ENCODE measurements at regions not wholly inside any gene's neighbourhood (a gene's known extent, or its start where the extent isn't known, plus 50 kb on each side); places are given as distances from the start of the nearest gene placed in this dataset.

- Histone ChIP-seq H2BK5ac (ENCODE audit: low read depth, low read length, poor library complexity, severe bottlenecking) (no peak overlapping the region), H3K18ac (ENCODE audit: low read depth, low read length) (no peak overlapping the region), H3K9me3 (ENCODE audit: control insufficient read depth, insufficient read depth, low read length) (no peaks in the 10 kb centered on the region; the same call in 1 of the 2 replicates), H3K4me3 (ENCODE audit: insufficient read depth, low read depth, low read length) (no peak overlapping the region), H3K56ac (ENCODE audit: extremely low read depth, insufficient read depth, low read length) (no peak overlapping the region), H3K23ac (ENCODE audit: low read depth, low read length) (no peak overlapping the region), H3K14ac (replicated peaks; ENCODE audit: low read depth, low read length) (no peak overlapping the region), H3K9ac (ENCODE audit: low read depth, low read length) (no peak overlapping the region), H2BK20ac (ENCODE audit: low read depth, low read length) (no peak overlapping the region), H4K5ac (ENCODE audit: low read depth, low read length) (no peak overlapping the region), H3K4me2 (ENCODE audit: low read depth, low read length) (no peak overlapping the region), H2BK15ac (ENCODE audit: low read depth, low read length) (no peak overlapping the region), H2AK9ac (replicated peaks; ENCODE audit: low read depth, low read length, poor library complexity) (no peak overlapping the region), H2AFZ (replicated peaks; ENCODE audit: low read length, poor library complexity) (no peak overlapping the region), H4K8ac (ENCODE audit: low read depth in 2 of 2, low read length in 2 of 2) (no peak overlapping the region), H3K79me1 (ENCODE audit: low read depth in 1 of 2, low read length in 2 of 2) (no peaks in the 10 kb centered on the region), H3K27ac (ENCODE audit: insufficient read depth, low read length) (no peak overlapping the region), H3K4ac (ENCODE audit: low read depth, low read length) (no peak overlapping the region), H3K4me1 (ENCODE audit: control insufficient read depth, insufficient read depth, low read length) (no peaks in the 10 kb centered on the region), H4K91ac (ENCODE audit: insufficient read depth, low read depth, low read length) (no peak overlapping the region), H3K9me1 (ENCODE audit: insufficient read depth, low read length) (no peaks in the 10 kb centered on the region), H3K36me3 (ENCODE audit: control insufficient read depth, insufficient read depth, low read length) (no peaks in the 10 kb centered on the region), H3K27me3 (ENCODE audit: control insufficient read depth, insufficient read depth, low read length) (no peaks in the 10 kb centered on the region), H2BK120ac (ENCODE audit: low read depth, low read length) (no peak overlapping the region), H4K20me1 (ENCODE audit: insufficient read depth, low read length) (no peaks in the 10 kb centered on the region), H2AK5ac (ENCODE audit: low read depth, low read length) (no peak overlapping the region)
- no peak for TF ChIP-seq CHD1 (IDR thresholded peaks at IDR 0.05; ENCODE audit: low read depth, low read length)
- no peak for TF ChIP-seq NFE2L2 (IDR thresholded peaks at IDR 0.05; ENCODE audit: low read depth, low read length)
- no peak for TF ChIP-seq SMC3 (IDR thresholded peaks at IDR 0.05; ENCODE audit: low read depth, low read length)
- BruUV-seq (replicated peaks): no TSS peak
- POLR2A ChIA-PET (ENCODE audit: unreplicated experiment): no interaction called here
- dilution Hi-C loops (cut with HindIII; ENCODE audit: low sequenced_read_pairs, unreplicated experiment) (no loop called here), intact Hi-C loops (cut with micrococcal nuclease) (no loop called here), in situ Hi-C loops (cut with MboI; ENCODE audit: low sequenced_read_pairs) (no loop called here)
- ATAC-seq (ENCODE audit: low read depth) (no peak), DNase-seq (no peak)
- CTCF ChIA-PET: no interaction called here
- no CpG with 5 or more reads among the region's 2 CpGs for WGBS, 2 experiments (ENCODE audit: extremely low coverage in 2 of 2, insufficient read length in 1 of 2)
Observed at GRCh38 chr19:31641591-31641990, 292.4 kb upstream of the TSHZ3 start.

Data from IMR-90 (cell line).